GM23338 (cell line): ENCODE measurements at regions not wholly inside any gene's neighbourhood (a gene's known extent, or its start where the extent isn't known, plus 50 kb on each side); places are given as distances from the start of the nearest gene placed in this dataset.

ENCODE experiments used
- ATAC-seq: fragments of 200-7000 bp; cut with Tn5 transposase; 3 replicates; pipeline ENCODE4 v1.9.1; 2020
- DNase-seq: peaks from one replicate; pipeline ENCODE4 v3.0.0-alpha.2; 2015; ENCODE audit warnings: low spot score
- H2AFZ ChIP-seq: fragments of 200-600 bp; sonication (generic); 2 replicates; pipeline ENCODE4 v1.8.0; 2016; ENCODE audit warnings: antibody characterized with exemption, mild to moderate bottlenecking, moderate library complexity
- H3F3A ChIP-seq: fragments of 200-600 bp; sonication (generic); replicated peaks from 2 replicates; pipeline ENCODE4 v1.8.0; 2017; ENCODE audit warnings: antibody characterized with exemption, mixed run types, low read depth
- H3K27ac ChIP-seq: fragments of 200-600 bp; sonication (generic); 2 replicates; pipeline ENCODE4 v1.6.1; 2016; ENCODE audit warnings: low read depth
- H3K27me3 ChIP-seq: fragments of 200-600 bp; sonication (generic); 2 replicates; pipeline ENCODE4 v1.8.0; 2016; ENCODE audit warnings: mild to moderate bottlenecking, mixed run types, moderate library complexity; ENCODE audit not compliant: insufficient read depth
- H3K36me3 ChIP-seq: fragments of 200-600 bp; sonication (generic); 2 replicates; pipeline ENCODE4 v1.8.0; 2016; ENCODE audit warnings: mild to moderate bottlenecking; ENCODE audit not compliant: insufficient read depth
- H3K4me1 ChIP-seq: fragments of 200-600 bp; sonication (generic); 2 replicates; pipeline ENCODE4 v1.8.0; 2016; ENCODE audit warnings: mild to moderate bottlenecking, moderate library complexity; ENCODE audit not compliant: insufficient read depth
- H3K4me2 ChIP-seq: fragments of 200-600 bp; sonication (generic); 2 replicates; pipeline ENCODE4 v1.7.1; 2017; ENCODE audit warnings: mixed run types
- H3K4me3 ChIP-seq: fragments of 200-600 bp; sonication (generic); 2 replicates; pipeline ENCODE4 v1.6.1; 2016; ENCODE audit warnings: mixed run types
- H3K79me2 ChIP-seq: fragments of 200-600 bp; sonication (generic); replicated peaks from 2 replicates; pipeline ENCODE4 v1.8.0; 2017; ENCODE audit warnings: mild to moderate bottlenecking; ENCODE audit not compliant: insufficient read depth
- H3K9me2 ChIP-seq: fragments of 200-600 bp; sonication (generic); 2 replicates; pipeline ENCODE4 v1.8.0; 2017; ENCODE audit not compliant: insufficient read depth
- H4K20me1 ChIP-seq: fragments of 200-600 bp; sonication (generic); replicated peaks from 2 replicates; pipeline ENCODE4 v1.8.0; 2017; ENCODE audit warnings: mild to moderate bottlenecking; ENCODE audit not compliant: insufficient read depth
- H3K27ac Mint-ChIP-seq: 2 replicates; pipeline ENCODE4 v1.8.0; 2020; ENCODE audit warnings: inconsistent platforms, mild to moderate bottlenecking, moderate library complexity, mixed read lengths
- H3K27me3 Mint-ChIP-seq: 3 replicates; pipeline ENCODE4 v1.8.0; 2022; ENCODE audit warnings: low read depth, mild to moderate bottlenecking, moderate library complexity, mixed read lengths, inconsistent platforms; ENCODE audit not compliant: insufficient read depth, poor library complexity
- H3K36me3 Mint-ChIP-seq: 3 replicates; pipeline ENCODE4 v1.8.0; 2021; ENCODE audit warnings: low read depth, mild to moderate bottlenecking, inconsistent platforms, moderate library complexity, mixed read lengths
- H3K4me1 Mint-ChIP-seq: 3 replicates; pipeline ENCODE4 v1.8.0; 2020; ENCODE audit warnings: mild to moderate bottlenecking, inconsistent platforms, mixed read lengths
- H3K4me3 Mint-ChIP-seq: 3 replicates; pipeline ENCODE4 v1.8.0; 2021; ENCODE audit warnings: moderate library complexity, mild to moderate bottlenecking, inconsistent platforms, mixed read lengths
- H3K9me3 Mint-ChIP-seq: 3 replicates; pipeline ENCODE4 v1.8.0; 2020; ENCODE audit warnings: moderate library complexity, mild to moderate bottlenecking, inconsistent platforms, mixed read lengths
- CREB1 ChIP-seq: fragments of 250-450 bp; sonication (Bioruptor Pico); IDR thresholded peaks from 2 replicates; pipeline ENCODE4 v1.5.0; 2020; ENCODE audit warnings: low read depth, mild to moderate bottlenecking, moderate library complexity
- EZH2 ChIP-seq: fragments of 200-600 bp; sonication (generic); IDR thresholded peaks from one replicate; pipeline ENCODE4 v1.8.0; 2017; ENCODE audit warnings: antibody characterized with exemption, mild to moderate bottlenecking, low read depth; ENCODE audit not compliant: unreplicated experiment
- EZH2phosphoT487 ChIP-seq: fragments of 200-600 bp; sonication (generic); IDR thresholded peaks from one replicate; pipeline ENCODE4 v1.8.1; 2018; ENCODE audit warnings: antibody characterized with exemption; ENCODE audit not compliant: unreplicated experiment
- JUNB ChIP-seq: IDR thresholded peaks from one replicate; pipeline ENCODE4 v1.6.1; 2016; ENCODE audit warnings: antibody characterized with exemption; ENCODE audit not compliant: unreplicated experiment
- NANOG ChIP-seq: IDR thresholded peaks from 2 replicates; pipeline ENCODE4 v1.6.1; 2016; ENCODE audit warnings: antibody characterized with exemption, borderline replicate concordance
- POLR2AphosphoS5 ChIP-seq: IDR thresholded peaks from 2 replicates; pipeline ENCODE4 v1.6.1; 2016; ENCODE audit warnings: antibody characterized with exemption, low read depth
- STAT1 ChIP-seq: IDR thresholded peaks from one replicate; pipeline ENCODE4 v1.6.1; 2016; ENCODE audit warnings: antibody characterized with exemption; ENCODE audit not compliant: unreplicated experiment
- ZNF114 ChIP-seq: fragments of 250-450 bp; sonication (Bioruptor Pico); IDR thresholded peaks from 2 replicates; pipeline ENCODE4 v1.5.0; 2020; ENCODE audit warnings: mild to moderate bottlenecking, moderate library complexity
- ZNF331 ChIP-seq: fragments of 250-450 bp; sonication (Bioruptor Pico); IDR thresholded peaks from 2 replicates; pipeline ENCODE4 v1.5.0; 2020; ENCODE audit warnings: low read depth, mild to moderate bottlenecking, moderate library complexity
- TF ChIP-seq, protein P1 (sequence below), 2 experiments: fragments of 200-600 bp in 1 of 2; sonication (generic) in 1 of 2; conservative IDR thresholded peaks; 2 replicates each; pipeline versions ENCODE4 v1.5.1 to v1.6.1; 2016 to 2017; ENCODE audit warnings: antibody characterized with exemption in 2 of 2, low read depth in 2 of 2, mild to moderate bottlenecking in 2 of 2, moderate library complexity in 1 of 2
- TF ChIP-seq, protein P2 (sequence below): IDR thresholded peaks from 2 replicates; pipeline ENCODE4 v1.6.1; 2016; ENCODE audit warnings: antibody characterized with exemption
- TF ChIP-seq, protein P3 (sequence below): IDR thresholded peaks from one replicate; pipeline ENCODE4 v1.6.1; 2018; ENCODE audit warnings: antibody characterized with exemption; ENCODE audit not compliant: unreplicated experiment
- TF ChIP-seq, protein P4 (sequence below): fragments of 250-450 bp; sonication (Bioruptor Pico); IDR thresholded peaks from 2 replicates; pipeline ENCODE4 v1.5.0; 2020; ENCODE audit warnings: mild to moderate bottlenecking, moderate library complexity

DNA sequence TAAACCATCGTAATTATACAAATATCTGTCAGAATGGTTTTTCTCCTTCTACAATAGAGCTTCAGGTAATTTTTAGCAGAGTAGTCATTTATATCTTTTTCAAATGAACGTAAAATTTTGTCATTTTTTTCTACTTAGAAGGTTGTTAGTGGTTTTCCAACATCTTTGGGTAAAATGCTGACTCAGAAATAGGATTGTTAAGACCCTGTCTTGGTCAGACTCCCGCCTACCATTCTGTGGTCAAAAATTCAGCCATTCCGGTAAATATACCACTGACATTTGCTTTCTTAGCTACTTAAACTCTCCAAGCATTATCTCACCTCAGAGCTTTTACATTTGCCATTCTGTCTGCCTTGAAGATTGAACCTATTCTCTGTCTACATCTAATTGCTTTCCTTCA is 154.1 kb upstream of the CDH19 start:
- H3K4me2 ChIP-seq, result 0 out of 2 replicates have a peak overlapping the region, but pooled peaks have one; percentile 69
- no peaks in the 10 kb centered on the region for H3K27me3 ChIP-seq
- H3F3A ChIP-seq, result no peaks in the 10 kb centered on the region
- no peak overlapping the region for H2AFZ ChIP-seq
- Mint-ChIP-seq H3K27me3 (peaks cover 2% of the 10 kb centered on the region), H3K4me1 (peaks cover 19% of the 10 kb centered on the region), H3K27ac (no peak overlapping the region), H3K9me3 (no peaks in the 10 kb centered on the region), H3K36me3 (no peaks in the 10 kb centered on the region), H3K4me3 (no peak overlapping the region)
- DNase-seq (no peak), ATAC-seq (no peak)
- H4K20me1 ChIP-seq, result no peaks in the 10 kb centered on the region
- no peak overlapping the region for H3K4me3 ChIP-seq
- H3K9me2 ChIP-seq, result peaks cover 9% of the 10 kb centered on the region; the same call in 1 of the 2 replicates
- no peak overlapping the region for H3K27ac ChIP-seq
- no peaks in the 10 kb centered on the region for H3K79me2 ChIP-seq
- H3K4me1 ChIP-seq, result peaks cover 23% of the 10 kb centered on the region
- H3K36me3 ChIP-seq, result no peaks in the 10 kb centered on the region
- TF ChIP-seq NANOG (no peak), EZH2 (no peak), ZNF331 (CRISPR knock-in tag) (no peak), JUNB (no peak), CREB1 (CRISPR knock-in tag) (no peak), STAT1 (no peak), EZH2phosphoT487 (no peak), POLR2AphosphoS5 (no peak), ZNF114 (CRISPR knock-in tag) (no peak)
- TF ChIP-seq, protein P1, sequence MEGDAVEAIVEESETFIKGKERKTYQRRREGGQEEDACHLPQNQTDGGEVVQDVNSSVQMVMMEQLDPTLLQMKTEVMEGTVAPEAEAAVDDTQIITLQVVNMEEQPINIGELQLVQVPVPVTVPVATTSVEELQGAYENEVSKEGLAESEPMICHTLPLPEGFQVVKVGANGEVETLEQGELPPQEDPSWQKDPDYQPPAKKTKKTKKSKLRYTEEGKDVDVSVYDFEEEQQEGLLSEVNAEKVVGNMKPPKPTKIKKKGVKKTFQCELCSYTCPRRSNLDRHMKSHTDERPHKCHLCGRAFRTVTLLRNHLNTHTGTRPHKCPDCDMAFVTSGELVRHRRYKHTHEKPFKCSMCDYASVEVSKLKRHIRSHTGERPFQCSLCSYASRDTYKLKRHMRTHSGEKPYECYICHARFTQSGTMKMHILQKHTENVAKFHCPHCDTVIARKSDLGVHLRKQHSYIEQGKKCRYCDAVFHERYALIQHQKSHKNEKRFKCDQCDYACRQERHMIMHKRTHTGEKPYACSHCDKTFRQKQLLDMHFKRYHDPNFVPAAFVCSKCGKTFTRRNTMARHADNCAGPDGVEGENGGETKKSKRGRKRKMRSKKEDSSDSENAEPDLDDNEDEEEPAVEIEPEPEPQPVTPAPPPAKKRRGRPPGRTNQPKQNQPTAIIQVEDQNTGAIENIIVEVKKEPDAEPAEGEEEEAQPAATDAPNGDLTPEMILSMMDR (conservative IDR thresholded peaks at IDR 0.05; ENCODE audit: low read depth in 2 of 2), result no peak
- TF ChIP-seq, protein P2, sequence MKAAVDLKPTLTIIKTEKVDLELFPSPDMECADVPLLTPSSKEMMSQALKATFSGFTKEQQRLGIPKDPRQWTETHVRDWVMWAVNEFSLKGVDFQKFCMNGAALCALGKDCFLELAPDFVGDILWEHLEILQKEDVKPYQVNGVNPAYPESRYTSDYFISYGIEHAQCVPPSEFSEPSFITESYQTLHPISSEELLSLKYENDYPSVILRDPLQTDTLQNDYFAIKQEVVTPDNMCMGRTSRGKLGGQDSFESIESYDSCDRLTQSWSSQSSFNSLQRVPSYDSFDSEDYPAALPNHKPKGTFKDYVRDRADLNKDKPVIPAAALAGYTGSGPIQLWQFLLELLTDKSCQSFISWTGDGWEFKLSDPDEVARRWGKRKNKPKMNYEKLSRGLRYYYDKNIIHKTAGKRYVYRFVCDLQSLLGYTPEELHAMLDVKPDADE, result no peak
- TF ChIP-seq, protein P3, sequence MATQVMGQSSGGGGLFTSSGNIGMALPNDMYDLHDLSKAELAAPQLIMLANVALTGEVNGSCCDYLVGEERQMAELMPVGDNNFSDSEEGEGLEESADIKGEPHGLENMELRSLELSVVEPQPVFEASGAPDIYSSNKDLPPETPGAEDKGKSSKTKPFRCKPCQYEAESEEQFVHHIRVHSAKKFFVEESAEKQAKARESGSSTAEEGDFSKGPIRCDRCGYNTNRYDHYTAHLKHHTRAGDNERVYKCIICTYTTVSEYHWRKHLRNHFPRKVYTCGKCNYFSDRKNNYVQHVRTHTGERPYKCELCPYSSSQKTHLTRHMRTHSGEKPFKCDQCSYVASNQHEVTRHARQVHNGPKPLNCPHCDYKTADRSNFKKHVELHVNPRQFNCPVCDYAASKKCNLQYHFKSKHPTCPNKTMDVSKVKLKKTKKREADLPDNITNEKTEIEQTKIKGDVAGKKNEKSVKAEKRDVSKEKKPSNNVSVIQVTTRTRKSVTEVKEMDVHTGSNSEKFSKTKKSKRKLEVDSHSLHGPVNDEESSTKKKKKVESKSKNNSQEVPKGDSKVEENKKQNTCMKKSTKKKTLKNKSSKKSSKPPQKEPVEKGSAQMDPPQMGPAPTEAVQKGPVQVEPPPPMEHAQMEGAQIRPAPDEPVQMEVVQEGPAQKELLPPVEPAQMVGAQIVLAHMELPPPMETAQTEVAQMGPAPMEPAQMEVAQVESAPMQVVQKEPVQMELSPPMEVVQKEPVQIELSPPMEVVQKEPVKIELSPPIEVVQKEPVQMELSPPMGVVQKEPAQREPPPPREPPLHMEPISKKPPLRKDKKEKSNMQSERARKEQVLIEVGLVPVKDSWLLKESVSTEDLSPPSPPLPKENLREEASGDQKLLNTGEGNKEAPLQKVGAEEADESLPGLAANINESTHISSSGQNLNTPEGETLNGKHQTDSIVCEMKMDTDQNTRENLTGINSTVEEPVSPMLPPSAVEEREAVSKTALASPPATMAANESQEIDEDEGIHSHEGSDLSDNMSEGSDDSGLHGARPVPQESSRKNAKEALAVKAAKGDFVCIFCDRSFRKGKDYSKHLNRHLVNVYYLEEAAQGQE, result no peak
- TF ChIP-seq, protein P4, sequence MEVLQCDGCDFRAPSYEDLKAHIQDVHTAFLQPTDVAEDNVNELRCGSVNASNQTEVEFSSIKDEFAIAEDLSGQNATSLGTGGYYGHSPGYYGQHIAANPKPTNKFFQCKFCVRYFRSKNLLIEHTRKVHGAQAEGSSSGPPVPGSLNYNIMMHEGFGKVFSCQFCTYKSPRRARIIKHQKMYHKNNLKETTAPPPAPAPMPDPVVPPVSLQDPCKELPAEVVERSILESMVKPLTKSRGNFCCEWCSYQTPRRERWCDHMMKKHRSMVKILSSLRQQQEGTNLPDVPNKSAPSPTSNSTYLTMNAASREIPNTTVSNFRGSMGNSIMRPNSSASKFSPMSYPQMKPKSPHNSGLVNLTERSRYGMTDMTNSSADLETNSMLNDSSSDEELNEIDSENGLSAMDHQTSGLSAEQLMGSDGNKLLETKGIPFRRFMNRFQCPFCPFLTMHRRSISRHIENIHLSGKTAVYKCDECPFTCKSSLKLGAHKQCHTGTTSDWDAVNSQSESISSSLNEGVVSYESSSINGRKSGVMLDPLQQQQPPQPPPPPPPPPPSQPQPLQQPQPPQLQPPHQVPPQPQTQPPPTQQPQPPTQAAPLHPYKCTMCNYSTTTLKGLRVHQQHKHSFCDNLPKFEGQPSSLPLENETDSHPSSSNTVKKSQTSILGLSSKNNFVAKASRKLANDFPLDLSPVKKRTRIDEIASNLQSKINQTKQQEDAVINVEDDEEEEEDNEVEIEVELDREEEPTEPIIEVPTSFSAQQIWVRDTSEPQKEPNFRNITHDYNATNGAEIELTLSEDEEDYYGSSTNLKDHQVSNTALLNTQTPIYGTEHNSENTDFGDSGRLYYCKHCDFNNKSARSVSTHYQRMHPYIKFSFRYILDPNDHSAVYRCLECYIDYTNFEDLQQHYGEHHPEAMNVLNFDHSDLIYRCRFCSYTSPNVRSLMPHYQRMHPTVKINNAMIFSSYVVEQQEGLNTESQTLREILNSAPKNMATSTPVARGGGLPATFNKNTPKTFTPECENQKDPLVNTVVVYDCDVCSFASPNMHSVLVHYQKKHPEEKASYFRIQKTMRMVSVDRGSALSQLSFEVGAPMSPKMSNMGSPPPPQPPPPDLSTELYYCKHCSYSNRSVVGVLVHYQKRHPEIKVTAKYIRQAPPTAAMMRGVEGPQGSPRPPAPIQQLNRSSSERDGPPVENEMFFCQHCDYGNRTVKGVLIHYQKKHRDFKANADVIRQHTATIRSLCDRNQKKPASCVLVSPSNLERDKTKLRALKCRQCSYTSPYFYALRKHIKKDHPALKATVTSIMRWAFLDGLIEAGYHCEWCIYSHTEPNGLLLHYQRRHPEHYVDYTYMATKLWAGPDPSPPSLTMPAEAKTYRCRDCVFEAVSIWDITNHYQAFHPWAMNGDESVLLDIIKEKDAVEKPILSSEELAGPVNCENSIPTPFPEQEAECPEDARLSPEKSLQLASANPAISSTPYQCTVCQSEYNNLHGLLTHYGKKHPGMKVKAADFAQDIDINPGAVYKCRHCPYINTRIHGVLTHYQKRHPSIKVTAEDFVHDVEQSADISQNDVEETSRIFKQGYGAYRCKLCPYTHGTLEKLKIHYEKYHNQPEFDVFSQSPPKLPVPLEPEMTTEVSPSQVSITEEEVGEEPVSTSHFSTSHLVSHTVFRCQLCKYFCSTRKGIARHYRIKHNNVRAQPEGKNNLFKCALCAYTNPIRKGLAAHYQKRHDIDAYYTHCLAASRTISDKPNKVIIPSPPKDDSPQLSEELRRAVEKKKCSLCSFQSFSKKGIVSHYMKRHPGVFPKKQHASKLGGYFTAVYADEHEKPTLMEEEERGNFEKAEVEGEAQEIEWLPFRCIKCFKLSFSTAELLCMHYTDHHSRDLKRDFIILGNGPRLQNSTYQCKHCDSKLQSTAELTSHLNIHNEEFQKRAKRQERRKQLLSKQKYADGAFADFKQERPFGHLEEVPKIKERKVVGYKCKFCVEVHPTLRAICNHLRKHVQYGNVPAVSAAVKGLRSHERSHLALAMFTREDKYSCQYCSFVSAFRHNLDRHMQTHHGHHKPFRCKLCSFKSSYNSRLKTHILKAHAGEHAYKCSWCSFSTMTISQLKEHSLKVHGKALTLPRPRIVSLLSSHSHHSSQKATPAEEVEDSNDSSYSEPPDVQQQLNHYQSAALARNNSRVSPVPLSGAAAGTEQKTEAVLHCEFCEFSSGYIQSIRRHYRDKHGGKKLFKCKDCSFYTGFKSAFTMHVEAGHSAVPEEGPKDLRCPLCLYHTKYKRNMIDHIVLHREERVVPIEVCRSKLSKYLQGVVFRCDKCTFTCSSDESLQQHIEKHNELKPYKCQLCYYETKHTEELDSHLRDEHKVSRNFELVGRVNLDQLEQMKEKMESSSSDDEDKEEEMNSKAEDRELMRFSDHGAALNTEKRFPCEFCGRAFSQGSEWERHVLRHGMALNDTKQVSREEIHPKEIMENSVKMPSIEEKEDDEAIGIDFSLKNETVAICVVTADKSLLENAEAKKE (CRISPR knock-in tag), result no peak
